ENCODE measurements at regions not wholly inside any gene's neighbourhood (a gene's known extent, or its start where the extent isn't known, plus 50 kb on each side); places are given as distances from the start of the nearest gene placed in this dataset.
"Not testable (repeated sequence)": the region's sequence is repeated elsewhere in the genome, so short reads cannot be mapped to it uniquely, and the experiment has no call there.

- no peak overlapping the region for H3K27ac Mint-ChIP-seq (ENCODE audit: unreplicated experiment)
- H3K4me1 Mint-ChIP-seq (ENCODE audit: low read depth, unreplicated experiment), result no peaks in the 10 kb centered on the region
- no peak for DNase-seq
- peaks cover 4% of the 10 kb centered on the region for H3K27me3 Mint-ChIP-seq (ENCODE audit: unreplicated experiment)
- H3K4me3 Mint-ChIP-seq (ENCODE audit: low read depth, unreplicated experiment), result no peak overlapping the region
- H3K36me3 Mint-ChIP-seq (ENCODE audit: insufficient read depth, unreplicated experiment), result no peaks in the 10 kb centered on the region
- TF ChIP-seq CTCF (IDR thresholded peaks at IDR 0.05; ENCODE audit: unreplicated experiment), result no peak
- CTCF ChIA-PET, result no interaction called here
- intact Hi-C loops (cut with micrococcal nuclease; ENCODE audit: unreplicated experiment), result no loop called here
- no peaks in the 10 kb centered on the region for H3K9me3 Mint-ChIP-seq (ENCODE audit: low read depth, unreplicated experiment)
- BruUV-seq (replicated peaks), result no TSS peak
Measured at GRCh38 chr2:239644011-239644410, 243.2 kb upstream of the HDAC4 start.

DNA sequence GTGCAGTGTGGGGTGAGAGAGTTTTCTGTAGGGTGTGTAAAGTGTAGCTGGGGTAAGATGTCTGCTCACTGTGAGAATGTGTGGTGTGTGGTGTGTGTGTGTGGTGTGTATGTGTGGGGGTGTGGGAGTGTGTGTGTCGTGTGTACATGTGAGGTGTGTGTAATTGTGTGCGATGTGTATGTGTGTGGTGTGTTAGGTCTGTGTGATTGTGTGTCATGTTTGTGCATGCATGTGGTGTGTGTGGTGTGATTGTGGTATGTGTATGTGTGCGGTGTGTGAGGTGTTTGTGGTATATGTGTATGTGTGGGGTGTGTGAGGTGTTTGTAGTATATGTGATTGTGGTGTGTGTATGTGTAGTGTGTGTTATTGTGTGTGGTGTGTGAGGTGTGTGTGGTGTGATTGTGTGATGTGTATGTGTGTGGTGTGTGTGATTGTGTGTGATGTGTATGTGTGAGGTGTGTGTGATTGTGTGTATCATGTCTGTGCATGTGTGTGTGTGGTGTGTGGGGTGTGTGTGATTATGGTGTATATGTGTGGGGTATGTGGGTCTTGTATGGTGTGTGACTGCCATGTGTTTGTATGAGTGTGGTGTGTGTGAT, 241.7 kb upstream of the HDAC4 start:
- H3K4me3 Mint-ChIP-seq (ENCODE audit: low read depth, unreplicated experiment), result no peak overlapping the region
- no peaks in the 10 kb centered on the region for H3K4me1 Mint-ChIP-seq (ENCODE audit: low read depth, unreplicated experiment)
- intact Hi-C loops (cut with micrococcal nuclease; ENCODE audit: unreplicated experiment), result no loop called here
- no peaks in the 10 kb centered on the region for H3K36me3 Mint-ChIP-seq (ENCODE audit: insufficient read depth, unreplicated experiment)
- no peak for DNase-seq
- no peak overlapping the region for H3K27ac Mint-ChIP-seq (ENCODE audit: unreplicated experiment)
- no TSS peak for BruUV-seq (replicated peaks)
- TF ChIP-seq CTCF (IDR thresholded peaks at IDR 0.05; ENCODE audit: unreplicated experiment), result no peak
- CTCF ChIA-PET, result no interaction called here
- H3K27me3 Mint-ChIP-seq (ENCODE audit: unreplicated experiment), result no peaks in the 10 kb centered on the region
- H3K9me3 Mint-ChIP-seq (ENCODE audit: low read depth, unreplicated experiment), result no peaks in the 10 kb centered on the region

DNA sequence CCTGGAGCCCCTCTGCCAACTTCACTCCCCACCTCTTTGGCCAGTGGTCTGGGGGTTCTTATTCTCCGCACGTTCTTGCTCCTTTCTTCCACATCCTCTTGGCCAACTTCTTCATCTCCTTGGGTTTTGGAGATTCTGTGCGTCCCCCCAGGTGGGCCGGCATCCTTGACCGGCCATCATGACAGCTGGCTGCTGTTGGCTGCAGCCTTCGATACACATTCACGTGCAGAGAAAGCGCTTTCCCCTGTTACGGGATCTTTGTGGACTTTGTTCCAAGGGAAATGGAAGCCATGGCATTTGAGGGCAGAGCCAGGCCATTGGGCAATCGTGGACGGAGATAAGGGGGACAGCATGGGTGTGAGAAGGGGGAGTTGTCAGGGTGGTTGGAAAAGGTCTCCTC, 241.1 kb upstream of the HDAC4 start:
- H3K27me3 Mint-ChIP-seq (ENCODE audit: unreplicated experiment); H3K4me3 Mint-ChIP-seq (ENCODE audit: low read depth, unreplicated experiment); DNase-seq; BruUV-seq (replicated peaks); CTCF ChIA-PET; H3K9me3 Mint-ChIP-seq (ENCODE audit: low read depth, unreplicated experiment); intact Hi-C loops (cut with micrococcal nuclease; ENCODE audit: unreplicated experiment); H3K36me3 Mint-ChIP-seq (ENCODE audit: insufficient read depth, unreplicated experiment); H3K4me1 Mint-ChIP-seq (ENCODE audit: low read depth, unreplicated experiment); H3K27ac Mint-ChIP-seq (ENCODE audit: unreplicated experiment): not testable (repeated sequence)

DNA sequence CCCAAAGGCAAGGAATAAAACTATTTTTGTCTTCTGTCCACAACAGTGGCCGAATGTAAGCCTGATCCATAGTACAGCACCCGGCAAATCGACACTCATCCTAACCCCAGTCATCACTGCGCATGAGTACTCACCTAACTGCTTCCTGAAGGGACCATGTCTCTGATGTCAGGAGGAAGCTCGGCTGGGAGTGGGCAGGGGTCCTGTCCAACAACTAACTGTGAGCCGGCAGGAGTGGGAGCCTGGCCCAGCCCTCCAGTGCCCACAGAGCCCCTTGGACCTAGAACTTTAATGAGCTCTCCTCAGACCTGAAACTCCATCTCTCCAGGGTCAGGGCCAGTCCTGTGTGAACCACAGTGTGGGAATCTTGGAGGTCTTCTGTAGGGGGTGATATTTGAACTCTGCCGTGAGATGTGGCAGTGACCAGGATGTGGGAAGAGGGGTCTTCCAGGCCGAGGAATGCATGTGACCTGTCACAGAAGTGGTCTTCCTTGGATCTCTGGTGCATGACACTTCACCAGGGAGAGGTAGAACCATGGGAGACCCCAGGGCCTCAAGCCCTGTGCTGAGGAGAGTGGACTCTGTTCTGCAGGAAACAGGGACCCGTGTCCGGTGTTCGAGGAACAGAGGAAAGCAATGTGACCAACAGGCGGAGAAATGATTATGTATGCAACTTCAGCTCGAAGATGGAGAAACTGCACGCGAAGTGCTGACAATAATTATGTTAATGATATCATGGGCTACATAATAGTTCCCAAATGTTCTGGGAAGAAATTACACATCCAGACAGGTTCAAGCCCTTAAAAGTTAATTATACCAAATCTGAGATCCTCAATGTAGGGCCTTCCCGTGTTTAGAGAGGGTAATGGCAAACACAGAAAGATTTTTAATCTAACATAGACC, 240.1 kb upstream of the HDAC4 start:
- BruUV-seq (replicated peaks), result no TSS peak
- Mint-ChIP-seq H3K27me3 (ENCODE audit: unreplicated experiment) (peaks cover 14% of the 10 kb centered on the region), H3K4me1 (ENCODE audit: low read depth, unreplicated experiment) (no peaks in the 10 kb centered on the region)

More for the DNA sequence above, 240.1 kb upstream of the HDAC4 start:
- DNase-seq, result no peak
- CTCF ChIA-PET, result no interaction called here
- Mint-ChIP-seq H3K9me3 (ENCODE audit: low read depth, unreplicated experiment) (no peaks in the 10 kb centered on the region), H3K4me3 (ENCODE audit: low read depth, unreplicated experiment) (no peak overlapping the region), H3K36me3 (ENCODE audit: insufficient read depth, unreplicated experiment) (no peaks in the 10 kb centered on the region), H3K27ac (ENCODE audit: unreplicated experiment) (no peak overlapping the region)
- TF ChIP-seq CTCF (IDR thresholded peaks at IDR 0.05; ENCODE audit: unreplicated experiment), result no peak
- intact Hi-C loops (cut with micrococcal nuclease; ENCODE audit: unreplicated experiment), result no loop called here
